ENCODE measurements at regions not wholly inside any gene's neighbourhood (a gene's known extent, or its start where the extent isn't known, plus 50 kb on each side); places are given as distances from the start of the nearest gene placed in this dataset.

DNA sequence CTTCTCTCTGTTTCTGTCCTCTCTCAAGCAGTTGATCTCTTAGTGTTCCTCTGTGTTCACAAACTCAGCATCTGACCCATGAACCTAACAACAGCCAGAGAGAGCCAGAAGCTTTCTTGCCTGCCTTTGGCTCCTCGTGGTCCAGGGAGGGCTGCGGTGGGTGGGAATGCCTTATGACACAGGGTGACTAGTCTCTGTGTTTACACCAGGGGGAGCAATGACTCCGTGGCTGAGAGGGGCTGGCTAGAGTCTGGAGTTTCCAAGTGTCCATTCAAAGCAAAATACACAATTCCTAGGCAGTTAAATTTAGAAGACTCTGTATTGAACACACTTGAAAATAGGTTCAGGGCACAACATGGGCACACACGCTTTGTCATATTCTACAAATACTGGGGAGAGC, 370.0 kb upstream of the FRG2C start:
- no peak for TF ChIP-seq EP300 (IDR thresholded peaks at IDR 0.05; ENCODE audit: low read depth)
- TF ChIP-seq POLR2A (IDR thresholded peaks at IDR 0.05): no peak
